ENCODE measurements at regions not wholly inside any gene's neighbourhood (a gene's known extent, or its start where the extent isn't known, plus 50 kb on each side); places are given as distances from the start of the nearest gene placed in this dataset.

GRCh38 chr11:16604794-16605388, 133.6 kb upstream of the C11orf58 start (continued):
- no peak for TF ChIP-seq PTBP1 (IDR thresholded peaks at IDR 0.05; ENCODE audit: low read depth, low read length, poor library complexity, severe bottlenecking)
- TF ChIP-seq, protein P1, sequence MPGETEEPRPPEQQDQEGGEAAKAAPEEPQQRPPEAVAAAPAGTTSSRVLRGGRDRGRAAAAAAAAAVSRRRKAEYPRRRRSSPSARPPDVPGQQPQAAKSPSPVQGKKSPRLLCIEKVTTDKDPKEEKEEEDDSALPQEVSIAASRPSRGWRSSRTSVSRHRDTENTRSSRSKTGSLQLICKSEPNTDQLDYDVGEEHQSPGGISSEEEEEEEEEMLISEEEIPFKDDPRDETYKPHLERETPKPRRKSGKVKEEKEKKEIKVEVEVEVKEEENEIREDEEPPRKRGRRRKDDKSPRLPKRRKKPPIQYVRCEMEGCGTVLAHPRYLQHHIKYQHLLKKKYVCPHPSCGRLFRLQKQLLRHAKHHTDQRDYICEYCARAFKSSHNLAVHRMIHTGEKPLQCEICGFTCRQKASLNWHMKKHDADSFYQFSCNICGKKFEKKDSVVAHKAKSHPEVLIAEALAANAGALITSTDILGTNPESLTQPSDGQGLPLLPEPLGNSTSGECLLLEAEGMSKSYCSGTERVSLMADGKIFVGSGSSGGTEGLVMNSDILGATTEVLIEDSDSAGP (CRISPR knock-in tag; IDR thresholded peaks at IDR 0.05; ENCODE audit: borderline replicate concordance): peak; percentile 29
- no peak for TF ChIP-seq RAD51 (IDR thresholded peaks at IDR 0.05; ENCODE audit: borderline replicate concordance)
- no peak for TF ChIP-seq ASH2L (IDR thresholded peaks at IDR 0.05; ENCODE audit: insufficient read length, low read depth, low read length)
- no peak for TF ChIP-seq GRHL1 (CRISPR knock-in tag; conservative IDR thresholded peaks at IDR 0.05)
- TF ChIP-seq ZKSCAN5 (CRISPR knock-in tag; IDR thresholded peaks at IDR 0.05): no peak
- TF ChIP-seq ZNF878 (CRISPR knock-in tag; IDR thresholded peaks at IDR 0.05): no peak
- no peak for TF ChIP-seq HNRNPL (IDR thresholded peaks at IDR 0.05; ENCODE audit: low read depth, low read length)
- TF ChIP-seq CENPX (CRISPR knock-in tag; IDR thresholded peaks at IDR 0.05): no peak
- no peak for TF ChIP-seq ADNP (CRISPR knock-in tag; IDR thresholded peaks at IDR 0.05)
- no peak for TF ChIP-seq PAWR (CRISPR knock-in tag; IDR thresholded peaks at IDR 0.05; ENCODE audit: borderline replicate concordance)
- TF ChIP-seq SRF (IDR thresholded peaks at IDR 0.05; ENCODE audit: low read depth, low read length): no peak
- no peak for TF ChIP-seq THYN1 (CRISPR knock-in tag; IDR thresholded peaks at IDR 0.05; ENCODE audit: borderline replicate concordance, low read depth)
- no peak for TF ChIP-seq PHB2 (IDR thresholded peaks at IDR 0.05; ENCODE audit: partially characterized antibody)
- TF ChIP-seq BATF2 (CRISPR knock-in tag; IDR thresholded peaks at IDR 0.05): no peak
- TF ChIP-seq ZNF777 (CRISPR knock-in tag; IDR thresholded peaks at IDR 0.05): peak; percentile 41; the same call in 1 of the 2 replicates
- TF ChIP-seq ZNF326 (CRISPR knock-in tag; IDR thresholded peaks at IDR 0.05; ENCODE audit: borderline replicate concordance): no peak
- no peak for TF ChIP-seq ZNF430 (CRISPR knock-in tag; IDR thresholded peaks at IDR 0.05)
- no peak for TF ChIP-seq ZNF720 (CRISPR knock-in tag; IDR thresholded peaks at IDR 0.05)
- no peak for TF ChIP-seq PHF20 (CRISPR knock-in tag; IDR thresholded peaks at IDR 0.05)
- TF ChIP-seq ZNF687 (CRISPR knock-in tag; IDR thresholded peaks at IDR 0.05): peak; percentile 45
- TF ChIP-seq ZMAT3 (CRISPR knock-in tag; conservative IDR thresholded peaks at IDR 0.05): no peak
- TF ChIP-seq NBN (conservative IDR thresholded peaks at IDR 0.05): no peak
- no peak for TF ChIP-seq CEBPG (CRISPR knock-in tag; IDR thresholded peaks at IDR 0.05)
- TF ChIP-seq ZNF317 (CRISPR knock-in tag; IDR thresholded peaks at IDR 0.05): 0 out of 2 replicates have a peak, but pooled peaks have one; percentile 15
